ENCODE measurements at regions not wholly inside any gene's neighbourhood (a gene's known extent, or its start where the extent isn't known, plus 50 kb on each side); places are given as distances from the start of the nearest gene placed in this dataset.

DNA sequence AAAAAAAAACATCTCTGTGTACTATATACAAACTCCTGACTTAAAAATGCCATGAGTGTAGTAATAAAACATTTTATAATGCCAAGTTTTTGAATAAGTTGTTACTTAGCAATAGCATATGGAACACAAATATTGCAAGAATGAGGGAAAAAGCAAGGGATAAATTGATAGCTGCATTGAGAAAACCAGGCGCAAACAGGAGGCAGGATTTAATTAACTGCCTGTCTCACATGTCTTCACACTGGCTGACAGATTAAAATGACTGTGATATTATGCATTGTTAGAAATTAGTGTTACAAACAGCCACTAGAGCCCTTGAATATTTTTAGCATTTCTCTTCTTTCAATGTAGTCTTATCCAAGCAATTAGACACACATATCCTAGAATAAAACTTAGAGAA, 1817.5 kb upstream of the NUDT12 start:
- no peak for DNase-seq (ENCODE audit: low read depth)
- TF ChIP-seq, protein P1, sequence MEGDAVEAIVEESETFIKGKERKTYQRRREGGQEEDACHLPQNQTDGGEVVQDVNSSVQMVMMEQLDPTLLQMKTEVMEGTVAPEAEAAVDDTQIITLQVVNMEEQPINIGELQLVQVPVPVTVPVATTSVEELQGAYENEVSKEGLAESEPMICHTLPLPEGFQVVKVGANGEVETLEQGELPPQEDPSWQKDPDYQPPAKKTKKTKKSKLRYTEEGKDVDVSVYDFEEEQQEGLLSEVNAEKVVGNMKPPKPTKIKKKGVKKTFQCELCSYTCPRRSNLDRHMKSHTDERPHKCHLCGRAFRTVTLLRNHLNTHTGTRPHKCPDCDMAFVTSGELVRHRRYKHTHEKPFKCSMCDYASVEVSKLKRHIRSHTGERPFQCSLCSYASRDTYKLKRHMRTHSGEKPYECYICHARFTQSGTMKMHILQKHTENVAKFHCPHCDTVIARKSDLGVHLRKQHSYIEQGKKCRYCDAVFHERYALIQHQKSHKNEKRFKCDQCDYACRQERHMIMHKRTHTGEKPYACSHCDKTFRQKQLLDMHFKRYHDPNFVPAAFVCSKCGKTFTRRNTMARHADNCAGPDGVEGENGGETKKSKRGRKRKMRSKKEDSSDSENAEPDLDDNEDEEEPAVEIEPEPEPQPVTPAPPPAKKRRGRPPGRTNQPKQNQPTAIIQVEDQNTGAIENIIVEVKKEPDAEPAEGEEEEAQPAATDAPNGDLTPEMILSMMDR (IDR thresholded peaks at IDR 0.05; ENCODE audit: low read depth, low read length, missing control alignments): no peak
- no peak overlapping the region for H3K4me3 ChIP-seq (ENCODE audit: low read depth, low read length)

- no peak overlapping the region for H3K4me3 ChIP-seq (ENCODE audit: low read depth, low read length)
Observed at GRCh38 chr5:105371169-105371568, 1808.6 kb upstream of the NUDT12 start.

GRCh38 chr5:105350486-105351140, 1788.0 kb upstream of the NUDT12 start:
- no peak for DNase-seq (ENCODE audit: low read depth)
- H3K4me3 ChIP-seq (ENCODE audit: low read depth, low read length): no peak overlapping the region
- TF ChIP-seq, protein P1 (IDR thresholded peaks at IDR 0.05; ENCODE audit: low read depth, low read length, missing control alignments): no peak

More at GRCh38 chr5:105371169-105371568, 1808.6 kb upstream of the NUDT12 start:
- TF ChIP-seq, protein P1 (IDR thresholded peaks at IDR 0.05; ENCODE audit: low read depth, low read length, missing control alignments): no peak
- DNase-seq (ENCODE audit: low read depth): no peak

GRCh38 chr5:105331558-105331957, 1769.0 kb upstream of the NUDT12 start:
- H3K4me3 ChIP-seq (ENCODE audit: low read depth, low read length): no peak overlapping the region
- TF ChIP-seq, protein P1 (IDR thresholded peaks at IDR 0.05; ENCODE audit: low read depth, low read length, missing control alignments): no peak
- DNase-seq (ENCODE audit: low read depth): no peak

DNA sequence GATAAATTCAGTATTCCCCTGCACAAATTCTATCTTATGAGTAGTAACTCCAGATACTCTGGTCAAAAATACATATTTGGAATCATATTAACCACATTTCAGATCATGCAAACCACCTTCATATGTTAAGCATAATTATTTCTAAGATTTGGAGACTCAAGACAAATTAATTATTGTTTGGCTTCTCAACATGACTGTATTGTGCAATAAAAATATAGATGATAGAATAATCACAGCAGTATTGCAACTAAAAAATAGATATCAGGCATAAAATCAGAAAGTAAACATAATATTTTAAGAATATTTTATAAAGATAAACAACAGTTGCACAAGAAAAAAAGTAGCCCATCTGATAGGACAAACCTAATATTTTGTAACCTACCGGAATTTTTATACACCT, 1767.6 kb upstream of the NUDT12 start:
- H3K4me3 ChIP-seq (ENCODE audit: low read depth, low read length): no peak overlapping the region
- TF ChIP-seq, protein P1 (IDR thresholded peaks at IDR 0.05; ENCODE audit: low read depth, low read length, missing control alignments): no peak

GRCh38 chr5:105304859-105305258, 1742.3 kb upstream of the NUDT12 start:
- no peak overlapping the region for H3K4me3 ChIP-seq (ENCODE audit: low read depth, low read length)
- TF ChIP-seq, protein P1 (IDR thresholded peaks at IDR 0.05; ENCODE audit: low read depth, low read length, missing control alignments): no peak
- no peak for DNase-seq (ENCODE audit: low read depth)

More for the DNA sequence above, 1767.6 kb upstream of the NUDT12 start:
- DNase-seq (ENCODE audit: low read depth): no peak

DNA sequence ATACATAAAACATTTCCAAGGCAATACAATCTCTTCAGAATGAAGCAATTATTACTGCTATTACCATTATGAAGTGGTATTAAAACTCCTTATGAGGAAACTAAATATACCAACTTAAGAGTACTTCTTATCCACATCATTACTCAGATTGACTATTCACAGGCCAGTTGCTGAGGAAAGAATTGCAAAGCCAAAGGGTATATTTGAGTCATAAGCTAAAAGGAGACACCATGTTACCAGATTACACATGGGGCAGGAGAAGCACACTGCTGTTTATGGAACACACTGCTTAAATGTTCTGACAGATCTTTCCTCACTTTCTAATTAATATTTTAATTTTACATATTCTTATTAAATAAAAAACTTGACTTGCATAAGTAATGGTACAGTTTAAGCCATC, 1726.4 kb upstream of the NUDT12 start:
- no peak overlapping the region for H3K4me3 ChIP-seq (ENCODE audit: low read depth, low read length)
- TF ChIP-seq, protein P1 (IDR thresholded peaks at IDR 0.05; ENCODE audit: low read depth, low read length, missing control alignments): no peak
- DNase-seq (ENCODE audit: low read depth): no peak

Data from GM12864 (cell line).